ENCODE measurements at regions not wholly inside any gene's neighbourhood (a gene's known extent, or its start where the extent isn't known, plus 50 kb on each side); places are given as distances from the start of the nearest gene placed in this dataset.

- no peak for TF ChIP-seq POLR2A (IDR thresholded peaks at IDR 0.05)
- TF ChIP-seq CTCF (IDR thresholded peaks at IDR 0.05), result no peak
Measured at GRCh38 chr7:52344015-52344414, 691.4 kb upstream of the POM121L12 start.
